CD4-positive, alpha-beta T cell treated with Interleukin-21 for 1 hour (primary cell): ENCODE measurements at regions not wholly inside any gene's neighbourhood (a gene's known extent, or its start where the extent isn't known, plus 50 kb on each side); places are given as distances from the start of the nearest gene placed in this dataset.

Source experiments
- DNase-seq: peaks from one replicate; pipeline ENCODE4 v3.0.0-alpha.2; 2020

DNA sequence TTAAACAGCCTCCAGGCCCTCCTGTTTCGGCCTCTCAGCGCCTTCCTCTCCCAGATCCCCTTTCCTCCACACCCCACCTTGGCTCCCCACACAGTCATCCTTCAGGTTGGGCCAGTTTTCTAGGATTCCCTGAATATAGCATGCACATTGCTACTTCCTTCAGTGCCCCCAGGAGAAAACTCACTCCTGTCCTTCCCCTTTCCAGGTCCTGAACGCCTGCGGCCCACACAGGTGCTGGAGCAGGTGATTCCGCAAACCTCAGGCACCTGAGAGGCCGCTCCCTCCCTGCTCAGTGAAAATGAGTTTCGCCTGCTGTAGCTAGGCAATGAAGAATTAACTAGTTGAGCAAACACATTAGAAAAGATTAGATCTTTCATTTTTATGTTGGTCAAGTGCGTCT is 185.0 kb downstream of the MED10 start:
- no peak for DNase-seq

DNA sequence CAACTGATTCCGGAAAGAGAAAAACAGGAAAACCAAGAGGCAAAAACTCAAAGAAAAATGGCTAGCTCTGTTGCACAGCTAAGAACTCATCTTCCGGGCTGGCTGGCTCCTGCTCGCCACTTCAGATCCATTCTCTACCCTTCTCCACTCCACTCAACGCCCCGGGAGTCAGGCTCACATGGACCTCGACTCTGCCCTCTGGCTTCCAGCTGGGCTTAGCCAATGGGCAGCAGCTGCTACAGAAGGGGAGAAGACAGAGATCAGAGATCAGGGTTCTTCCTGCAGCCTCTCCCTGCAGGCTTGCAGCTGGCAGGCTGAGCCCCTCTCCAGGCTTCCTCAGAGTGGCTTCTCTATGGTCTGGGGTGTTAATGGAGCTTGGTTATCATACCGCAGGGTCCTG is 187.5 kb downstream of the MED10 start:
- DNase-seq, result no peak

DNA sequence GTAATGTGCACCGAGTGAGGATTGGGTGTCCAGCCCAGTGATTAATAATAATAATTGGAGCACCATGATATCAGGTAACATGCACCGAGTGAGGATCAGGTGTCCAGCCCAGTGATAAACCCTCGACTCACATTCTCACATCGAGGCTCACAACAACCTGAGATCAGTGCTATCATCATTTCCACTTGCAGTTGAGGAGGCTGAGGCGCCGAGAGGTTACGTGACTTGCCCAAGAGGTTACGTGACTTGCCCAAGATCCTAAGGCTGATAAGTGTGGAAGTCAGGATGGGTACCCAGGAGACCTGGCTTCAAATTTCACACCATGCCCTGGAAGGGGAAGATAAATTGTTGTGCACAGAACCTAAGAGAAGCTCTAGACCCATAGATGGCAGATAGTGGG is 189.4 kb downstream of the MED10 start:
- DNase-seq, result no peak

DNA sequence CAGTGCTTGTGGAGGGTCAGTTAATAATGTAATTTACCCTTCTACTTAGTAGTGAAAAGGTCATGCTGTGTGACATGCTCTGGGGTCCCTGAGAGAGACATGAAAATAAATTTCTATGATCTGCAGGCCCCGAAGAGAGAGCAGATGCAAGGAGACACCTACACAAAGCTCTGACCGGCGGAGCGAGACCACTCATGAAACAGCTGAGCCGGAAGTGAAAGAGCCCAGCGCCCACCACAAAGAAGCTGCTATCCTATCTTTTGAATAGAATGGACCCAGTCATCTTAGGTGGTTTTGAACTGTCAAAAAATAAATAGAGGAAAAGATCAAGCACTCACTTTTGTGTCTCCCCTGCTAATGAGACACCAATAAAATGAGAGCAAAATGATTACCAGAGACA is 190.0 kb downstream of the MED10 start:
- DNase-seq, result no peak

DNA sequence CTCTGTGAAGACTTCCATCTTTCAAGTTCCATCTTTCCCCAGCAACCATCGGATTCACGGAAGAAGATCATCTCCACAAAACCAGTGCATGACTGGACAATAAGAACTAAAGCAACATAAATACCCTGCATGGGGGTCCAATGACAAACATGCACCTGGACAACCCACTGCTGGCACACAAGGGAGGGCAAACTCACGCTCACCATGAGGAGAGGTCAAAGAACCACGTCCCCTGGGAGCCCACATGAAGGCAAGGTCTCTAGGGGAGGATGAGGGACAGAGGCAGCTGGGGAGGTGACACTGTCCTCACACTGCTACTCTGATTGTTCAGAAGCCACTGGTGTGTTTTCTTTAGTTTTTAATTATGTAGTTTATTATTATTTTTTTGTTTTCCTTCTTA is 190.8 kb downstream of the MED10 start:
- no peak for DNase-seq

DNA sequence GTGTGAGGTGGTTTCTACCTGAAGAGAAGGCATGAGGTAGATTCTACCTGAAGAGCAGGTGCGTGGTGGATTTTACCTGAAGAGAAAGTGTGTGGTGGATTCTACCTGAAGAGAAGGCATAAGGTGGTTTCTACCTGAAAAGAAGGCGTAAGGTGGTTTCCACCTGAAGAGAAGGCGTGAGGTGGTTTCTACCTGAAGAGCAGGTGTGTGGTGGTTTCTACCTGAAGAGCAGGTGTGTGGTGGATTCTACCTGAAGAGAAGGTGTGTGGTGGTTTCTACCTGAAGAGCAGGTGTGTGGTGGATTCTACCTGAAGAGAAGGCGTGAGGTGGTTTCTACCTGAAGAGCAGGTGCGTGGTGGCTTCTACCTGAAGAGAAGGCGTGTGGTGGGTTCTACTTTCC is 192.8 kb downstream of the MED10 start:
- no peak for DNase-seq

DNA sequence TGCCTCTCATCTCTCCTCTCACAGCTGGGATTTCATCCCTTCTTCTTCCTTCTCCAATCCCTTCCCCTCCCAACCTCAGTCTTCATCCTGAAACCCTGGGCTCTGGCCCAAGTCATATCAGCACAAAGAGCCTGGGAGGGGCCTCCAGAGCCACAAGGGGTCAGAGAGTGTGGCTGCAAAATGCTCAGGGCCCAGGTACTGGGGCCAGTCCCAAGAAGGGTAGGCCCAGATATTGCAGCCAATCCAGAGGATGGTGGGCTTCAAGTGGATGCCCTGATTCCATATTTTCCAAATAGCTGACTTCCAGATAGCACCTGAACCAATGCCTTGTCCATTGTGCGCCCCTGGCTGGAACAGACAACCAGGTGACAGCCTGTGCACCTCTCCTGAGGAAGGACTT is 193.9 kb downstream of the MED10 start:
- no peak for DNase-seq

DNA sequence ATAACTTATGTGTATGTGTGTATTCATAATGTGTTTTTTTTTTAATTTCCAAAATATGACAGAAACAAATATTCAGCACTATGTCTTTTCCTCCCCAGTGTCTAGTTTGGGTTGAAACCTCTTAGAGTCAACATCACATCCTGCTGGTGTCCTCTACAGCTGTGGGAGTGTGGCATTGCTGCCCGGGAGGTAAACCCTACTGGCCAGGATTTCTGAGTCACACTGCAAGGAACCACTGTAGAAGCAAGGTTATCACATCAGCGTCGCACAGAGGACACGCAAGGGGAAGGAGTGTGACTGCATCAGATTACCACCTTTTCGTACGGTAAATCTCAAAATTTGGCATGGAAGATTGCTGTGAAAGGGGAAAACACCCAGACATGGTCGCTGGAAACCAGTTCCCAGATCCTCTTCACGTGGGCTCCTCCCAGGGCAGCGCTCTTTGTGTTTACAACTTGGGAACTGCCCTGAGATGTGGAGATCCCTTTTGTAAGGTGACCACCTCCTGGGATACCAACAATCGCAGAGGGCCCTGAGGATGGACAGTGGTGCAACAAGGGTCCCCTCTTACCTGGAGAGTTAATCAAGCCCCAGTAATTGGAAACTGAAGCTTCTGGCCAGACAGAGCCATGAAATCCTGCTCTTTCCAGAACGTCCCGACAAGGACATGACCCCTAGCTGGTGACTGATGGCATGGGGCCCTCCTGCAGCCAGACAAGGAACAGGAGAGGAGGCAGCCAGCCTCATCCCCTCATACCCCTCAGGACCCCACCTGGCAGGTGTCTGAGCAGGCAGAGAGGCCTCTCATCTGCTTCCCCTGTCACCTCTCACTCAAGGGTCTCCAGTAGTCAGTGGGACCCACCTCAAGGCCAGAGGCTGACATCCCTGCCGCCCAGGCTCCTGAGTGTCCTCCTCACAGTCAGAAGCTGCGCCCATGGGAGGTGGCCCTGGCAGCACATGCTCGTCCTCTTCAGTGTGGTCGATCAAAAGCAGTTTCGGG is 194.7 kb downstream of the MED10 start:
- no peak for DNase-seq

DNA sequence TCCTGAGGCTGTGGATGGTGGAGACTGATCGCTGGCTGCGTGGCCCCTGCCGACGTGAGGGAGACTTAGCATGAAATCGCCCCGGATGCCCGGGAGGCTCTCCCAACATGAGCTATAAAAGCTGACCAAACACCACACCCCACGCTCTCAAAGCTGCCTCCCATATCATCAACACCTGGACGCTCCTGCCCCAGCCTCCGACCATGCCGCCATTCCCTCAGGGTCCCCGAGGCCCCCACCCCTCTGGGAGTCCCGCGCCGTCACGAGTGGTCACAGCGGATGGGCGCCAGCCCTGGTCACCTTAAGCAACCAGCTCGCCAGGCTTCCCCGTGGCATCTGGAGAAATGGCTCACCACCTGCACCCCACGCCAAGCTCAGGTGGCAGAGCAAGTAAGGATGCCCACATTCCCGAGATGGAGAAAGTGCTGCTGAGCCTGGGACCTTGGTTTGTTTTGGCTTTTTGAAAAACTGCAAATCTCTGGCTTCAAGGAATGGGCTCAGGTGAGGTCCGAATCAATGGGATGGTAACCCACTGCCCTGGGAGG is 196.0 kb downstream of the MED10 start:
- DNase-seq, result no peak

DNA sequence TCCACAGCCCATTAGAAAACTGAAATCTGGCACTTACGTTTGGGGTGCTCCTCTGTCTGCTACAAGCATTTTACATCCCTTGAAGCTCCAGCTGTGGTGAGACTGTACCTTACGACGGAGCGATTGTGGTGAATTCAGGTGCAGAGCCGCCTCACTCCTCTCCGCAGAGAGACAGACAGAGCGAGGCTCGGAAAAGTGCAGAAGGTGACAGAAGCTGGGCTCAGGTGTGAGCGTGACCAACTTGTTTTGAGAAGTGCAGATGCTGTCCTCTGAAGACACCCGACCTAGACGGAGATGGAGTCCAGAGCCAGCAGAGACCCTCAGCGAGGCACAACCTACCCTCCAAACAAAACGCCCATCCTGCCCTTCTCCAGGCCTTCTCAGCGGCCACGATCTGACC is 196.5 kb downstream of the MED10 start:
- DNase-seq, result no peak

DNA sequence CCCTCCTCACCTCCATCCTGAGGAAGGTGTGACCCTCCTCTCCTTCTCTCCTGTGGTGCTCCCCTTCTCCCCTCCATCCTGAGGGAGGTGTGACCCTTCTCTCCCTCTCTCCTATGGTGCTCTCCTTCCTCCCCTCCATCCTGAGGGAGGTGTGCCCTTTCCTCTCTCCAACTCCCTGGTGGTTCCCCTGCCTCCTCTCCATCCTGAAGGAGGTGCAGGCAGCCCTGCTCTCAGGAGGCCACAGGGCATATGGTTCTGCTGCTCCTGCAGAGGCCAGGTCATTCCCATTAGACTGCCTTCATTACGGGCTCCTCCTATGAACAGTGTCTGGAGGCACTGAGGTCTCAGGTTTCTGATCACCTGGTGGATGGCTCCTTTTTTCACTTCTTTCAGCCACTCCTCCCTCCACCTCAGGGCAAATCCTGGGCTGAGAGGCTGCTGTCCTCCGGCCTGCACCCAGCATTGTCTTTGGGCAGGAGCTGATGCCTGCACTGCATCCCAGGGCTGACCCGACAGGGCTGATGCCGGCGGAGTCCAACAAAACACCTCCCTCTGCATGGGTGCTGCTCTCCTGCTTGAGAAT is 197.1 kb downstream of the MED10 start:
- DNase-seq, result no peak

DNA sequence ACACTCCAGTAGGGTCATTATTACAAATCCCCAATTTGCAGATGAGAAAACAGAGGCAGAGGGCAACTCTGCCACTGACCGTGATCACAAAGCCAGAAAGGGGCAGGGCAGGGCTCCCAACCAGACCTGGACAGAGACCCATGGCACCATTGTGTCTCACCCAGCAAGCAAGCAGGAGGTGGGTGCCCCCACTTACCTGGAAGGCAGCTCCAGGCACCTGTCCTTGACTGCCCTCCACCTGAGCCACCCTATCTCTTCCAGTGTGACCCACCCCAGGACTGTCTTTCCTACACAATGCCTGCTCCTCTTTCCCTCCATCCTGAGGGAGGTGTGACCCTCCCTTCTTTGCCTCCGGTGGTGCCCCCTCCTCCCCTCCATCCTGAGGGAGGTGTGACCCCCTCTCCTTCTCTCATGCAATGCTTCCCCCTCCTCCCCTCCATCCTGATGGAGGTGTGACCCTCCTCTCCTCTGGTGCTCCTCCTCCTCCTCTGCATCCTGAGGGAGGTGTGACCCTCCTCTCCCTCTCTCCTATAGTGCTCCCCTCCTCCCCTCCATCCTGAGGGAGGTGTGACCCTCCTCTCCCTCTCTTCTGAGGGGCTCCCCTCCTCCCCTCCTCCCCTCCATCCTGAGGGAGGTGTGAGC is 198.0 kb downstream of the MED10 start:
- no peak for DNase-seq

DNA sequence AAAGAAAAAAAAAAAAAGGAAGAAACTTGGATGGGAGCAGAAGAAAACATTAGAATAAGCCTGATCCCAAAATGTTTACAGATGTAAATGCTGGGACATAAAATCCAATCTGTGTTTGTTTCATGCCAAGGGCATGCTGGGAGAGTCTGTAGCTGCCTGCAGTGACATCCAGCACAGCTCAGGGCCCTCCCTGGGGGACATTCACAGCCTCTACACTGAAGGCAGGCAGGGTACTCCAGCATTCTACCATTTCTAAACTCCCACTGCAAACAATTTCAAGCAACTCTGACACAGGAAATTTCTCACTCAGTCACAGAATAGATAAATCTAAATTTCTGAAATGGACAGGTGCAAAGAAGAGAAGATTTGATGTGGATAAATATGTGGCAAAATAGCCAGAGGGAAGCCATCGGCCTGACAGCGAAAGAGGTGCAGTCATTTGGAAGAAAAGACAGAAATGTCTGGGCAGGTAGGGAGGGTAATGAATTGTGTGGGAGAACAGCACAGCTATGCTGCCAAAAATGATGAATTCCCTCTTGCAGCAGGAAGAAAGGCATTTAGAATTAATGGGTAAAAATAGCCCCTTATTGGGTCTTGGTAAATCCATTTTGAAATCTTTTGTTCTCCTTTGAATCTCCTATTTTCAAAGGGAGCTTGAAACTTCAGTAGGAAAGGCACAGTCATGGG is 199.4 kb downstream of the MED10 start:
- DNase-seq, result no peak

DNA sequence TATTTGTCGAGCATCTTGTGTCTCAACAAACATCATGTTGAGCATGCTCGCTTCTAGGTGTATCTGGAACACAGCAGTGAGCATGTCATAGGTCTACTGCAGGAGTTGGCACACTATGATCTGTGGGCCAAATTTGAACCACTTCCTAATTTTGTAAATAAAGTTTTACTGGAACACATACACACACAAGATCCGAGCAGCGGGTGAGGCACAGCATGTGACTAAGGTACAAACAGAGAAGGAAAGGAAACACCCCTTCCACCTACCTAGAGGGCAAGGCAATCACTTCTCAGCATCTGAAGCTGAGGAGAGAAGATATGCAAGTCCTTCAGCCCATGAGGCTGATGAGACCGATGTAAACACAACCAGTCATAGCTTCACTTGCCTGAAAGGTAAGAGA is 200.4 kb downstream of the MED10 start:
- no peak for DNase-seq

DNA sequence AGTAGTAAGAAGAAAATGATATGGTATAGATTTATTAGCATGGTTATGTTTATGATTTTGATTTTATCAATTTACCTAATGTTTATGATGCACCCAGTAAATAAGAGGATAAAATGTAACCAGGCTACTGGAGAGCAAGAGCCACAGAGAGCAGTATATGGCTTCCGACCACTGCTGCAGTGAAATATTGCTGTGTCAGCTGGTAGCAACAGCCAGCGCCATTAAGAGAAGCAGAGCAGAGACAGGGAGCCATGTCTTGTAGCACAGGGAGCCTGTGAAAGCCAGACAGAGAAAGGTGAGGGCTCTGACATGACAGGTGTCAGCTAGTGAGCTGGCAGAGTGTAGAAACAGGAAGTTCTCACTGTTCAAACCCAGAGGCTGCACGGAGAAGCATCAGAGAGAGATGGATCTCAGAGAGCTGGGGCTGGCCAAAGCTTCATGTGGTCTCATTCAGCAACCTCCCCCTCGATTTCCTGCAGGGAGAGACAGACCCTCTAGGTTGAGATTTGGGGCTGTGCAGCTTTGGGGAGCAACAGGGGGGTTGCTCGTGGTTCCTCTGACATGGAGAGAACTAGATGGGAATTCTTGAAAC is 202.1 kb downstream of the MED10 start:
- DNase-seq, result no peak

DNA sequence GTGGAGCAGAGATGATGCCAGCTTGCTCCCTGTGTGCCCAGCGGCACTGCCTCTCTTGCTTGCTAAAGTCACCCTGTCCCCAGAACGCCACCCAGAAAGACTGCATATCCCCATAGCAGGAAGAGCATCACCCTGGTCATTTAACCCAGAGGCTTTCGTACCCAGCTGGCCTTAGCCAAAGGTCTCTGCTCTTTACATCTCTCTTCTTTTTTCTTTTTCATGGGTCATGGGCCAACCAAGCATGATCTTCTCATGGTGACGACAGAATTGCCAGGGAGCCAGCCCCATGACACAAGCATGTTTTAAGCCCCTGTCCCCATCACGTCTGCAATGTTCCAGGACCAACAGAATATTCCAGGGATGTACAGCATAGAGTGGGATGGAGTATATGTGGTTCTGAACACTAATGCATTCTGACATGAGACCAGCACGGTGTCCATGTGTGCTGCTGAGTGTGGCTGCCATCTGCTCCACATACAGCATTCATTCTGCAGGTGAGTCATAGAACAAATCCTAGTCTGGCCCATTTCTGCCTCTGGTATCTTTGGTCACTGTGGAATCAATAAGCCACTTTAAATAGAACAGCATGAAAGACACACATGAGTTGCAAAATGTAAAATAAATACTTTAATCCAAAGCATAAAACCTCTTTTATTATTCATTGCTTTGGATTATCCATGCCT is 203.0 kb downstream of the MED10 start:
- DNase-seq, result no peak

DNA sequence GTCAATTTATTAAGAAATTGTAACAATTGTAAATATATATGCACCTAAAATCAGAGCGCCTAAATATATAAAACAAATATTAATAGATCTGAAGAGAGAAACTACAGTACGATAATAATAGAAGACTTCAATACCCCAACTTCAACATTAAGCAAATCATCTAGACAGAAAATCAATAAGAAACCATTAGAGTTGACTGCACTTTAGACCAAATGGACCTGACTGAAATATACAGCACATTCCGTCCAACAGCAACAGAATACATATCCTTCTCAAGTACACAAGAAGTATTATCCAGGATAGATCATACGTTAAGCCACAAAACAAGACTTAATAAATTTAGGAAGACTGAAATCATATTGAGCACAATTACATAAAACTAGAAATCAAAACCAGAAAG is 208.7 kb downstream of the MED10 start:
- no peak for DNase-seq

DNA sequence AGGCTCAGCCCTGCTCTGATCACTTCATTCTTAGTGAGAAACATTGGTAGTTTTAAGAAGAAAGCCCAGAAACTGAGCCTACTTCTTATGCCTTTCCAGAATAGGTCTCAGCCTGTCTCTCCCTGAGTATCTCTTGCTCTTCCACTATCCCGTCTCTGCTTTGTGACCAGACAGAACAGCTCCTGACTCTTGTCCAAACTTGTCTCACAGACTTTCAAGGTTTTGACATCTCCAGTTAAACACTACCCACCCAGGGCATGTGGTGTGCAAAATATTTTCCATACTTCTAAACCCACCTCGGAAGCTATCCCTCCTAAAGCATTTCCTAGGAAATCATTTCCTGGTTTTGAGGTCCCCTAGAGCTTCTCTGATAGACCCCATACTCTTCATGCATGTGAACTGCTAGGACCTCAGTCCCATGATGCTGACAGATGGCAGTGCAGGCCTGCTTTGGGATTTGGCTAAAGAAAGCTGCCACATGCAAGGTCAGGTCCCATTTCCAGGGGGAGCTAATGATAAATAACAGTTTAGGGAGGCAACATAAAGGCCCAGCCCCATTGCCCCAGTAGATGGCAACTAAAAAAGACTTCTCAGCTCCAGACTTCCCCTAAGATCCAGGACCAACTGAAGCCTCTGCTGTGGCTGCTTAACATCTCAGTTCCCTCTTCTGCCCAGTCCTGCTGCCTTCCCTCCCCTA is 211.5 kb downstream of the MED10 start:
- no peak for DNase-seq

DNA sequence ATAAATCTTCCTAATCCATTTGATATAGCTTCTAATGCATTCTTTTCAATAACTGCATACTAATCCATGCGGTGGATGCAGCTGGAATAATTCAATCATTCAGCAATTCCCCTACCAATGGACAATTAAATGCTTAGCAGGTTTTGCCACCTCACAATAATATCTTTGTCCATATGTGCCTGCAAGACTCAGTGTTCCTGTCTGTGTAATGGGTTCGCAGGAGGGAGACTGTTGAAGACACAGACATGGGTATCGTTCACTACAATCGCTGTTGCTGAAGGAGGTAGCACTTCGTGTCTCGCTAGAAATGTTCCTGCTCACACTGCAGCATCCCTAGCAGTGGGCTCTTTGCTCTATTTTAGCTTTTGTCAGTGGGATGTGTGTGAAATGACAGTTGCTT is 214.4 kb downstream of the MED10 start:
- DNase-seq, result no peak

DNA sequence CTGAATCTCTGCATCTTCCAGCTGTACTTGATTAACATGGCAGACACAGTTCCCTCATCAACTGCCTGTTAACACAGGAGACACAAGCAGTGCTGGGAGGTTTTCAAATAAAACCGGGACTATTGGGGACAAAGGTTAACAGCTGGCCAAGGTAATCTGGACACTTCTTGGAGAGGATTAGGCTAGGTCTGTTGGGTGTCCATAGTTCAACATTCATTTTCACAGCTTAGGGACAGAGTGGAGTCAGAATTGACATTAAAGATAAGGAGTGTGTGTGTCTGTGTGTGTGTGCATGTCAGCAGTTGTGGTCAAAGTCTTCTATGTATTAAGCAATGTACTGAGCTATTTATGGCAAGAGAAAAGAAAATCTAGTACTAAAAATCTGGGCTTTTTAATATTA is 216.2 kb downstream of the MED10 start:
- no peak for DNase-seq

DNA sequence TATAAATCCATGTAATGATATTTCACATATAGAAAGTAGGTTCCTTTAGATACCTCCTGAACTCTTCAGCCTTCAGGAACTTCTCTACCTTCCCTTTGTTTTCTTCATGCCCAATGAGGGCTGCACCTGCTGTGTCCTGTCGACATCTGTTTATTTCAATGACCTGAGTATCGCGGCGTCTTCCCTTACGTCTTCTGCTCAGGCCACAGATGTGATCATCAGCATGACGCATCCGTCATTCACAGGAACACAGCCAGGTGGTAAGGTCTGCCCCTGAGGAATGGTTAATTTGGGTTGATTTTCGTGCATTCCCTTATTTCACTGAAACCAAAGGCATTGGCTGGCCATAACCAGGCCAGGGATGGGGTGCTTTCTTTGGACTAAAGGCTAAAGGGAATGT is 217.1 kb downstream of the MED10 start:
- no peak for DNase-seq
